ENCODE measurements at regions not wholly inside any gene's neighbourhood (a gene's known extent, or its start where the extent isn't known, plus 50 kb on each side); places are given as distances from the start of the nearest gene placed in this dataset.

DNA sequence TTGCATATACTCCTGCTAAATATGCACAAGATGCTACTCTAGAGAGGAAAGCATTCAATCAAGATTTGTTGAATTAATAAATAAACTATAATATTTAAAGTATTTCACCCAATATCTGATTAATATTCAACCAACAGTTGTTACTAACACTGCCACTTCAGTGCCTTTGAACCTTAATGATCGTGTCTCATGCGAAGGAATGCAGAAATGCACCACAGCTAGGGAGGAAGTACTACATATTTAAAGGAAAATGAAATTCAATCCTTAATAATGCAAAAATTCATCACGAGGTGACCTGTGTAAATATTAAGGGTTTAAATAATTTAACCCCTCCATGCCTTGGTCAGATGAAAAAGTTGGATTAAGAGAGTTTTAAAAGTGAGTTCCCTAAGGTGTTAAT lies 114.2 kb upstream of the DAZL start:
- Histone ChIP-seq H3K4me1 (ENCODE audit: insufficient read depth, low read length) (no peaks in the 10 kb centered on the region), H3K36me3 (ENCODE audit: insufficient read depth, low read length) (no peaks in the 10 kb centered on the region), H3K27me3 (ENCODE audit: insufficient read depth, low read length, poor library complexity, severe bottlenecking) (no peaks in the 10 kb centered on the region), H3K27ac (ENCODE audit: low read depth, low read length) (no peak overlapping the region), H3K9me3 (ENCODE audit: low read length) (no peaks in the 10 kb centered on the region), H3K4me3 (ENCODE audit: low read length) (no peak overlapping the region)
- H3K27ac Mint-ChIP-seq: no peak overlapping the region
- ChIA-PET CTCF (no interaction called here), POLR2A (interaction anchor here (0.6 kb wide), 1 partner anchor 14 kb away, joined by 4 read pairs; no protein-coding TSS in a partner anchor)
- H3K9me3 Mint-ChIP-seq: peaks cover 0 to 5% (median 3%) of the 10 kb centered on the region in 5 donors
- no peak overlapping the region for H3K4me3 Mint-ChIP-seq
- H3K36me3 Mint-ChIP-seq: peaks cover 0 to 9% (median 2%) of the 10 kb centered on the region in 3 donors
- no peak for DNase-seq
- peaks cover 9 to 10% of the 10 kb centered on the region in 2 donors for H3K27me3 Mint-ChIP-seq
- peaks cover 0 to 2% (median 0%) of the 10 kb centered on the region in 3 donors for H3K4me1 Mint-ChIP-seq

DNA sequence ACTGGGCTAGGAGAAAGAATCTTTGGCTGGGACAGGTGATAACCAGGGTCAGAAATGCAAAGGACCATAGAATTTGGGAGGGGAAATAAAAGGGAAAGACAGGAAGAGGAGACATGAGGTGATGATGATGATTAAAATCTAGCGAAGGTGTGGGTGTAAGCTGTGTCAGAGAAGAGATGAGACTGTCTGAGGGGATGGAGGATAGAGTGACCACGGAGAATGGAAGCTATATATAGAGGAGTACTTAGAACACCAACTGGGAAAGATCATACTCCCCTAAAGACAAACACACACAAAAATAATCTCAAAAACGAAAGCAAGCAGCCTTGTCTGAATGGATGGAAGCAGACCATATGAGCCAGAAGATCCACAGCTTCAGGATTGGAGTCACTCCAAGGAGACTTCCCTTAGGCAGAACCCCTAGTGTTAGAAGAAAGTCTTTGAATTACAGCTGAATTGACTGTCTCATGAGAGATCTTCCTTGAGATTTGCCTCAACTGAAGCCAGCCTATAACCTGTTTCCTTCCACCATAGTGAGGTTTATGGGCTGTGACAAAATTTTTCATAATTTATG lies 115.2 kb upstream of the DAZL start:
- ChIA-PET POLR2A (no interaction called here), CTCF (no interaction called here)
- peaks cover 0 to 6% (median 2%) of the 10 kb centered on the region in 3 donors for H3K36me3 Mint-ChIP-seq
- peak overlapping the region in 1 of 8 donors; percentile 21 for H3K27ac Mint-ChIP-seq
- no peaks in the 10 kb centered on the region for H3K27me3 ChIP-seq (ENCODE audit: insufficient read depth, low read length, poor library complexity, severe bottlenecking)
- no peaks in the 10 kb centered on the region for H3K4me1 ChIP-seq (ENCODE audit: insufficient read depth, low read length)
- no peak overlapping the region for H3K27ac ChIP-seq (ENCODE audit: low read depth, low read length)
- no peaks in the 10 kb centered on the region for H3K36me3 ChIP-seq (ENCODE audit: insufficient read depth, low read length)
- H3K9me3 ChIP-seq (ENCODE audit: low read length): no peaks in the 10 kb centered on the region
- DNase-seq: no peak
- H3K27me3 Mint-ChIP-seq: peaks cover 9 to 10% of the 10 kb centered on the region in 2 donors
- peaks cover 0 to 5% (median 3%) of the 10 kb centered on the region in 5 donors for H3K9me3 Mint-ChIP-seq
- H3K4me3 ChIP-seq (ENCODE audit: low read length): no peak overlapping the region
- H3K4me3 Mint-ChIP-seq: no peak overlapping the region
- H3K4me1 Mint-ChIP-seq: peaks cover 0 to 2% (median 0%) of the 10 kb centered on the region in 3 donors

DNA sequence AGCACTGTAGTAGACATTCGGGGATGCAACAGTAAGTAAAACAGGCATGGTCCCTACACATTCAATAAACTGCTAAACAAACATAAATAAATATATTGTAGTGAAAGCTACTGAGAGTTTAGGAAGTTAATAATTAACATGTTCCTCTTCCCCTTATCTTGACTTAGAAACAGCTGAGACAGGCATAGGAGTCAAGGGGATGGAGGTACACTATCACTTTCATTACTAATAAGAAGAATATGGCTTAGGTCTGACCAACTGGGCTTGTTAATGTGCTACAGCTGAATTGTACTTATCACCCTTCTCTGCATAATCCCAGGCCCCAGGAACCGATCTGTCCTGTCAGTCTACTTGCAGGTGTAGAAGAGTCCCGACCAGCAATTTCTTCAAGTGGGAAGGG lies 116.3 kb upstream of the DAZL start:
- Mint-ChIP-seq H3K27me3 (peaks cover 2 to 10% of the 10 kb centered on the region in 2 donors), H3K4me1 (peaks cover 0 to 2% (median 0%) of the 10 kb centered on the region in 3 donors), H3K27ac (no peak overlapping the region), H3K4me3 (no peak overlapping the region), H3K36me3 (peaks cover 0 to 15% (median 2%) of the 10 kb centered on the region in 3 donors), H3K9me3 (peaks cover 2 to 12% (median 10%) of the 10 kb centered on the region in 5 donors)
- POLR2A ChIA-PET: no interaction called here
- Histone ChIP-seq H3K36me3 (ENCODE audit: insufficient read depth, low read length) (no peaks in the 10 kb centered on the region), H3K27me3 (ENCODE audit: insufficient read depth, low read length, poor library complexity, severe bottlenecking) (no peaks in the 10 kb centered on the region), H3K4me1 (ENCODE audit: insufficient read depth, low read length) (no peaks in the 10 kb centered on the region), H3K4me3 (ENCODE audit: low read length) (no peak overlapping the region), H3K27ac (ENCODE audit: low read depth, low read length) (no peak overlapping the region), H3K9me3 (ENCODE audit: low read length) (no peaks in the 10 kb centered on the region)
- CTCF ChIA-PET: no interaction called here
- DNase-seq: no peak

DNA sequence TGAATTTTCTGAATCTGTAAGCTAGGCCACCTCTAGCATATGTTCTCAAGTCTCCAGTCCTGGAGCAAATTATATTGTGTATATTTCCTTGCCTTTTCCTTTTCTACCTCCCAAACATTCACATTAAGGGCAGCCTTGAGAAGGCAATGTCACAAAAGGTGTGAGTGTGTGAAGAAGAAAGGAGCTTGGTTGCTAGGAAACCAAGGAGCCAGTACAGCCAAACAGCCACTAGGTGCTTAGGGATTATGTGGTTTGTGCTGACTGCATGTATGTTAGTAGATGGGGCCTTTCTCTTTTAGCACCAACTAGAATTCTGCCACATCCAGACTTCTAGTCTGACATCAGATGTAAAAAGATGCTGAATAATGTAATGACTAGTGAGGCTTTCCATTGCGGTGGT lies 118.8 kb upstream of the DAZL start:
- Histone ChIP-seq H3K4me3 (ENCODE audit: low read length) (no peak overlapping the region), H3K36me3 (ENCODE audit: insufficient read depth, low read length) (no peaks in the 10 kb centered on the region), H3K4me1 (ENCODE audit: insufficient read depth, low read length) (no peaks in the 10 kb centered on the region), H3K27me3 (ENCODE audit: insufficient read depth, low read length, poor library complexity, severe bottlenecking) (no peaks in the 10 kb centered on the region), H3K9me3 (ENCODE audit: low read length) (no peaks in the 10 kb centered on the region), H3K27ac (ENCODE audit: low read depth, low read length) (no peak overlapping the region)
- peaks cover 0 to 18% (median 4%) of the 10 kb centered on the region in 3 donors for H3K36me3 Mint-ChIP-seq
- DNase-seq: no peak
- H3K4me1 Mint-ChIP-seq: peaks cover 0 to 2% (median 0%) of the 10 kb centered on the region in 3 donors
- POLR2A ChIA-PET: interaction anchor here (0.6 kb wide), 1 partner anchor 508 kb away, joined by 5 read pairs; no protein-coding TSS in a partner anchor
- H3K27me3 Mint-ChIP-seq: peaks cover 4 to 7% of the 10 kb centered on the region in 2 donors
- CTCF ChIA-PET: interaction anchor here (1.3 kb wide), 1 partner anchor 160 kb away, joined by 5 read pairs; the partner anchor contains the start of gene PLCL2
- no peak overlapping the region for H3K27ac Mint-ChIP-seq
- no peak overlapping the region for H3K4me3 Mint-ChIP-seq
- H3K9me3 Mint-ChIP-seq: peaks cover 2 to 18% (median 13%) of the 10 kb centered on the region in 5 donors

DNA sequence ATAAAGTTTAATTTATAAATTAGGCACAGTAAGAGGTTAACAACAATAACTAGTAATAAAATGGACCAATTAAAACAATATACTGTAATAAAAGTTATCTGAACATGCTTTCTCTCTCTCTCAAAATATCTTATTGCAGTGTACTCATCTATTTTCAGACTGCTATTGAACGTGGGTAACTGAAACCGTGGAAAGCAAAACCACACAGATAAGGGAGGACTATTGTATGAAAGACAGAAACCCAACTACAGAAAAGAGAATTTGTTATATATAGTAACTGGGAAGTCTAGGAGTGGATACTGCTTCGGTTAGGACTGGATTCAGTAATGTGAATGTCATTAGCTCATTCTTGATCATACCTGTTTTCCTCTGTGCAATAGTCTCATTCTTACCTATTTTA lies 119.3 kb upstream of the DAZL start:
- Histone ChIP-seq H3K27me3 (ENCODE audit: insufficient read depth, low read length, poor library complexity, severe bottlenecking) (no peaks in the 10 kb centered on the region), H3K36me3 (ENCODE audit: insufficient read depth, low read length) (no peaks in the 10 kb centered on the region), H3K4me3 (ENCODE audit: low read length) (no peak overlapping the region), H3K27ac (ENCODE audit: low read depth, low read length) (no peak overlapping the region), H3K9me3 (ENCODE audit: low read length) (no peaks in the 10 kb centered on the region), H3K4me1 (ENCODE audit: insufficient read depth, low read length) (no peaks in the 10 kb centered on the region)
- peaks cover 2 to 18% (median 13%) of the 10 kb centered on the region in 5 donors for H3K9me3 Mint-ChIP-seq
- peaks cover 0 to 7% of the 10 kb centered on the region in 2 donors for H3K27me3 Mint-ChIP-seq
- no peak for DNase-seq
- POLR2A ChIA-PET: interaction anchor here (0.6 kb wide), 1 partner anchor 509 kb away, joined by 5 read pairs; no protein-coding TSS in a partner anchor
- CTCF ChIA-PET: interaction anchor here (1.3 kb wide), 1 partner anchor 160 kb away, joined by 5 read pairs; the partner anchor contains the start of gene PLCL2
- peaks cover 0 to 23% (median 4%) of the 10 kb centered on the region in 3 donors for H3K36me3 Mint-ChIP-seq
- peaks cover 0 to 2% (median 0%) of the 10 kb centered on the region in 3 donors for H3K4me1 Mint-ChIP-seq
- H3K27ac Mint-ChIP-seq: no peak overlapping the region
- no peak overlapping the region for H3K4me3 Mint-ChIP-seq

DNA sequence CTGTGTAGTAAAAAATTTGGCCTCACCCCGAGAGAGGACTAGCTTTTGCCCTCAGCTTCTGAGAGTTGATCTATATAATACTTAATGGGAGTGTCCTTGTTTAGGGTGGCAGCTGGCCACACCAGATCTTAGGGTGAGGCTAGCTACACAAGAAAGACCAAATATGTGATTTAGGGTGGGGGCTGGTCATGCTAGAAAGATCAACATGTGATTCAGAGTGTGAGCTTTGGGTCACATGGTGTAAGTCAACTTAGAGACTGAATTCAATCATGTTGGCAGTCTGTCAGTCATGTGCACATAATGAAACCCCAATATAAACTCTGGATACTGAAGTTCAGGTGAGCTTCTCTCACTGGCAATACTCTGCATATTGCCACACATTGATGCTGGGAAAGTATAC lies 120.7 kb upstream of the DAZL start:
- no peak overlapping the region for H3K27ac Mint-ChIP-seq
- H3K36me3 Mint-ChIP-seq: peaks cover 0 to 23% (median 4%) of the 10 kb centered on the region in 3 donors
- Histone ChIP-seq H3K9me3 (ENCODE audit: low read length) (no peaks in the 10 kb centered on the region), H3K27ac (ENCODE audit: low read depth, low read length) (no peak overlapping the region), H3K27me3 (ENCODE audit: insufficient read depth, low read length, poor library complexity, severe bottlenecking) (no peaks in the 10 kb centered on the region), H3K4me3 (ENCODE audit: low read length) (no peak overlapping the region), H3K36me3 (ENCODE audit: insufficient read depth, low read length) (no peaks in the 10 kb centered on the region), H3K4me1 (ENCODE audit: insufficient read depth, low read length) (no peaks in the 10 kb centered on the region)
- no peak overlapping the region for H3K4me3 Mint-ChIP-seq
- ChIA-PET CTCF (no interaction called here), POLR2A (no interaction called here)
- peaks cover 0 to 7% of the 10 kb centered on the region in 2 donors for H3K27me3 Mint-ChIP-seq
- peaks cover 9 to 18% (median 14%) of the 10 kb centered on the region in 5 donors for H3K9me3 Mint-ChIP-seq
- DNase-seq: no peak
- no peaks in the 10 kb centered on the region for H3K4me1 Mint-ChIP-seq

DNA sequence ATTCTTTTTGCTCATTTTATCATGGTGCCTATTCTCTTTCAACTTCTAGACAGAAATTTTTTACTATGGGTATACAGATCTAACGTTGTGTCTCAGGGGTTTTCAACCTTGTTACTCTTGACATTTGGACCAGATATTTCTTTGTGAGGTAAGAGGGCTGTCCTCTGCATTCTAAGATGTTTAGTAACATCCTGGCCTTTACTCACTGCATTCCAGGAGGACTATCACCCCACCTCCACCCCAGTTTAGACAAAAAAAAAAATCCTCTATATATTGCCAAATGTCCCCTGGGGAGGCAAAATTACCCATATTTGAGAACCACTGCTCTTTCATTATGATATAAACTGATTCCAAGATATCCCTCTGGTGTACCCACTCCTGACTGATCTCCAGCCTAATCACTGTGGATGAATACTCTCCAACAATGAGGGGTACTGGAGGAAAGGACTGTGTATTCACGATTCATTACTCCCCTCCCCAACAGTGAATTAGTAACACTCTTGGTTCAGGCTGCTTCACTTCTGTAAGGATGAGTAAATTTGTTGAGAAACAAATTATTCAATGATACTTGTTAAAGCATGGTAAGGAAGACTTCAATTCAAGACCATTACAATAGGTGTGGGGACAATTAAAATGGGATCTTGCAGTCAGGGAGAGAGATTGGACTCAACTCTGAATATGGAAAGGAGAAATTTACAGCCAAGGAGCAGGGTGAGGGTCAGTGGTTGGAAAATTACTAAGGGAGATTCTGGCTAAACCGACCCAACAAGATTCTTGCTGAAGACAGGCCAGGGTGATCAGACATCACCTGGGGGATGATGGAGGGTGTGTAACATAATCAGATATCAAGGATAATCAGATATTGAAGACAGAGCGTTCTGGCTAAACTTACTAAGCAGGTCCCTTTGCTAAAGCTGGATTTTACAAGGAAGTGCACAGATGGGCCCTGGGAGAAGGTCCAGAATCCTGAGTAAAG lies 123.8 kb upstream of the DAZL start:
- Histone ChIP-seq H3K4me1 (ENCODE audit: insufficient read depth, low read length) (no peaks in the 10 kb centered on the region), H3K27ac (ENCODE audit: low read depth, low read length) (no peak overlapping the region), H3K4me3 (ENCODE audit: low read length) (no peak overlapping the region), H3K9me3 (ENCODE audit: low read length) (no peaks in the 10 kb centered on the region), H3K27me3 (ENCODE audit: insufficient read depth, low read length, poor library complexity, severe bottlenecking) (no peaks in the 10 kb centered on the region), H3K36me3 (ENCODE audit: insufficient read depth, low read length) (no peaks in the 10 kb centered on the region)
- Mint-ChIP-seq H3K36me3 (peaks cover 0 to 45% (median 7%) of the 10 kb centered on the region in 3 donors), H3K4me3 (no peak overlapping the region), H3K27ac (no peak overlapping the region), H3K4me1 (no peaks in the 10 kb centered on the region), H3K9me3 (peaks cover 27 to 42% (median 41%) of the 10 kb centered on the region in 5 donors), H3K27me3 (peaks cover 0 to 11% of the 10 kb centered on the region in 2 donors)
- ChIA-PET CTCF (no interaction called here), POLR2A (no interaction called here)
- DNase-seq: no peak

DNA sequence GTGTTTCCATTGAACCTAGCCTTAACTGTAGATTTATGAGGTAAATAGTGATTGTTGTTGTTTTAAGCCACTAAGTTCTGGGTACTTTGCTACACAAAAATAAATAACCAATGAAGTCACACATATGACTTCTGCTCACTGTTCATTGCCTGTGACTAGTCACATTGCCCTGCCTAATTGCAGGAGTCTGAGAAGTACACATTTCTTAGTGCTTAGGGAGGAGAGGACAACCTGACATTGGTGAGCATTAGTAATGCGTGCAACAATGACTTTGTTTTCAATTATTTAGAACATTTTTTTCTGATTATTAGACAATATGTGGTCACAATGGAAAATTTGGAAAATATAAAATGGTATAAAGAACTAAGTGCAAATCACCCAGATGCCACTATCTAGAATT lies 133.2 kb upstream of the DAZL start:
- peaks cover 8 to 18% (median 15%) of the 10 kb centered on the region in 5 donors for H3K9me3 Mint-ChIP-seq
- peaks cover 0 to 1% of the 10 kb centered on the region in 2 donors for H3K27me3 Mint-ChIP-seq
- Histone ChIP-seq H3K4me3 (ENCODE audit: low read length) (no peak overlapping the region), H3K9me3 (ENCODE audit: low read length) (no peaks in the 10 kb centered on the region), H3K4me1 (ENCODE audit: insufficient read depth, low read length) (no peaks in the 10 kb centered on the region), H3K36me3 (ENCODE audit: insufficient read depth, low read length) (no peaks in the 10 kb centered on the region), H3K27me3 (ENCODE audit: insufficient read depth, low read length, poor library complexity, severe bottlenecking) (no peaks in the 10 kb centered on the region), H3K27ac (ENCODE audit: low read depth, low read length) (no peak overlapping the region)
- DNase-seq: no peak
- H3K27ac Mint-ChIP-seq: no peak overlapping the region
- no peak overlapping the region for H3K4me3 Mint-ChIP-seq
- CTCF ChIA-PET: no interaction called here
- H3K36me3 Mint-ChIP-seq: peaks cover 0 to 33% (median 0%) of the 10 kb centered on the region in 3 donors
- H3K4me1 Mint-ChIP-seq: no peaks in the 10 kb centered on the region
- POLR2A ChIA-PET: no interaction called here

All from CD8-positive, alpha-beta memory T cell (primary cell).